Body of pancreas (tissue), 4 donors: ENCODE measurements at regions not wholly inside any gene's neighbourhood (a gene's known extent, or its start where the extent isn't known, plus 50 kb on each side); places are given as distances from the start of the nearest gene placed in this dataset.

Source experiments
- ATAC-seq: fragments of 150-250 bp; one replicate; pipeline ENCODE4 v1.9.1; 2016
- DNase-seq, 4 donors: peaks; one replicate each; pipeline ENCODE4 v3.0.0-alpha.2; 2019
- H3K27ac ChIP-seq, 4 donors: fragments of 200-600 bp; sonication (generic); 1 replicate in 3 of 4; 2 replicates in 1 of 4; pipeline versions ENCODE4 v1.5.1 to v1.6.1; 2016 to 2019; ENCODE audit warnings: mild to moderate bottlenecking in 1 of 4, mixed read lengths in 1 of 4, moderate library complexity in 1 of 4
- H3K27me3 ChIP-seq, 2 donors: fragments of 200-600 bp; sonication (generic); one replicate each; pipeline ENCODE4 v1.6.0; 2016; ENCODE audit warnings: mild to moderate bottlenecking in 1 of 2
- H3K36me3 ChIP-seq, 2 donors: fragments of 200-600 bp; sonication (generic); replicated peaks in 1 of 2; 2 replicates each; pipeline ENCODE4 v1.5.1; 2016; ENCODE audit warnings: low read depth in 2 of 2; ENCODE audit not compliant: insufficient read depth in 1 of 2
- H3K4me1 ChIP-seq: fragments of 200-600 bp; sonication (generic); one replicate; pipeline ENCODE4 v1.6.0; 2016
- H3K4me3 ChIP-seq, 2 donors: fragments of 200-600 bp; sonication (generic); 1 replicate in 1 of 2; 2 replicates in 1 of 2; pipeline ENCODE4 v1.5.1; 2016 to 2019
- H3K9me3 ChIP-seq, 3 donors: fragments of 200-600 bp; sonication (generic); 1 replicate in 2 of 3; 2 replicates in 1 of 3; pipeline ENCODE4 v1.5.1; 2016
- CTCF ChIP-seq, 7 experiments: fragments of 450-650 bp in 4 of 7; fragments of 200-600 bp in 3 of 7; sonication (generic) in 3 of 7; IDR thresholded peaks; one replicate each; pipeline ENCODE4 v1.5.1; 2016 to 2019; ENCODE audit warnings: antibody characterized with exemption in 7 of 7
- POLR2A ChIP-seq, 3 donors: fragments of 450-650 bp; IDR thresholded peaks; one replicate each; pipeline ENCODE4 v1.6.1; 2016; ENCODE audit warnings: antibody characterized with exemption in 3 of 3, mild to moderate bottlenecking in 2 of 3
- WGBS, 2 donors: methylation state at CpG; one replicate each; pipeline ENCODE4 v1.1.5; 2017; 5-methylcytosine and 5-hydroxymethylcytosine counted together
- intact Hi-C: fragments of 100-400 bp; cut with DNase I; formaldehyde crosslinking; loops from one replicate; pipeline ENCODE4 v1.15.1; 2023

GRCh38 chr10:81065474-81065873 lies 527.8 kb downstream of the SH2D4B start:
- Histone ChIP-seq H3K4me3 (no peak overlapping the region), H3K4me1 (no peaks in the 10 kb centered on the region), H3K36me3 (no peaks in the 10 kb centered on the region), H3K27me3 (no peaks in the 10 kb centered on the region), H3K27ac (no peak overlapping the region), H3K9me3 (no peaks in the 10 kb centered on the region)
- no peak for TF ChIP-seq CTCF (IDR thresholded peaks at IDR 0.05)
- TF ChIP-seq POLR2A (IDR thresholded peaks at IDR 0.05): no peak
- intact Hi-C loops: no loop called here
- 53 to 70% methylated on average over 1 of the region's 1 CpG for WGBS, 2 donors
- DNase-seq (no peak), ATAC-seq (no peak)

GRCh38 chr10:81068460-81068859 lies 530.8 kb downstream of the SH2D4B start:
- no peaks in the 10 kb centered on the region for H3K4me1 ChIP-seq

GRCh38 chr10:81071087-81071796 lies 533.5 kb downstream of the SH2D4B start:
- TF ChIP-seq POLR2A (IDR thresholded peaks at IDR 0.05) (no peak), CTCF (IDR thresholded peaks at IDR 0.05) (no peak)
- Histone ChIP-seq H3K4me1 (no peaks in the 10 kb centered on the region), H3K27ac (no peak overlapping the region), H3K36me3 (no peaks in the 10 kb centered on the region), H3K27me3 (no peaks in the 10 kb centered on the region), H3K4me3 (no peak overlapping the region), H3K9me3 (no peaks in the 10 kb centered on the region)
- no peak for DNase-seq
- ATAC-seq: no peak
- intact Hi-C loops: no loop called here
- 69 to 74% methylated on average over 3 of the region's 3 CpGs for WGBS, 2 donors

More at GRCh38 chr10:81068460-81068859, 530.8 kb downstream of the SH2D4B start:
- H3K27me3 ChIP-seq: no peaks in the 10 kb centered on the region
- no peaks in the 10 kb centered on the region for H3K36me3 ChIP-seq
- no peak overlapping the region for H3K4me3 ChIP-seq
- TF ChIP-seq POLR2A (IDR thresholded peaks at IDR 0.05): no peak
- no peak for TF ChIP-seq CTCF (IDR thresholded peaks at IDR 0.05)
- DNase-seq (no peak), ATAC-seq (no peak)
- intact Hi-C loops: no loop called here
- no peaks in the 10 kb centered on the region for H3K9me3 ChIP-seq
- no peak overlapping the region for H3K27ac ChIP-seq
- 36 to 43% methylated on average over 3 of the region's 3 CpGs for WGBS, 2 donors

- Histone ChIP-seq H3K4me3 (no peak overlapping the region), H3K27me3 (no peaks in the 10 kb centered on the region)
These were observed 535.5 kb downstream of the SH2D4B start for GRCh38 chr10:81073155-81073554.

More at GRCh38 chr10:81073155-81073554, 535.5 kb downstream of the SH2D4B start:
- Histone ChIP-seq H3K9me3 (no peaks in the 10 kb centered on the region), H3K4me1 (no peaks in the 10 kb centered on the region), H3K27ac (no peak overlapping the region), H3K36me3 (no peaks in the 10 kb centered on the region)
- ATAC-seq (no peak), DNase-seq (no peak)
- WGBS, 2 donors: 66 to 68% methylated on average over 2 of the region's 2 CpGs
- TF ChIP-seq POLR2A (IDR thresholded peaks at IDR 0.05) (no peak), CTCF (IDR thresholded peaks at IDR 0.05) (no peak)
- intact Hi-C loops: no loop called here
